H9 (cell line): ENCODE measurements at regions not wholly inside any gene's neighbourhood (a gene's known extent, or its start where the extent isn't known, plus 50 kb on each side); places are given as distances from the start of the nearest gene placed in this dataset.

Source experiments
- DNase-seq: peaks from one replicate; pipeline ENCODE4 v3.0.0-alpha.2; 2017
- H2AFZ ChIP-seq: one replicate; pipeline ENCODE4 v1.6.1; 2013; ENCODE audit warnings: mild to moderate bottlenecking, low read length, control low read depth, moderate library complexity
- H2AK5ac ChIP-seq: 2 replicates; pipeline ENCODE4 v1.6.1; 2013; ENCODE audit warnings: low read length, control low read depth, mixed read lengths; ENCODE audit not compliant: insufficient read length
- H2BK120ac ChIP-seq: one replicate; pipeline ENCODE4 v1.6.1; 2013; ENCODE audit warnings: low read depth, mild to moderate bottlenecking, low read length, control low read depth, inconsistent platforms; ENCODE audit not compliant: poor library complexity, severe bottlenecking
- H2BK12ac ChIP-seq: 2 replicates; pipeline ENCODE4 v1.6.1; 2013; ENCODE audit warnings: low read length, control low read depth, mixed read lengths, low read depth; ENCODE audit not compliant: insufficient read length
- H2BK15ac ChIP-seq: 2 replicates; pipeline ENCODE4 v1.6.1; 2013; ENCODE audit warnings: low read depth, low read length, control low read depth
- H2BK20ac ChIP-seq: one replicate; pipeline ENCODE4 v1.6.1; 2013; ENCODE audit warnings: low read depth, mild to moderate bottlenecking, low read length, control low read depth, inconsistent platforms; ENCODE audit not compliant: poor library complexity, severe bottlenecking
- H2BK5ac ChIP-seq: 2 replicates; pipeline ENCODE4 v1.6.1; 2013; ENCODE audit warnings: low read length, control low read depth, mixed read lengths; ENCODE audit not compliant: insufficient read length
- H3K14ac ChIP-seq: 2 replicates; pipeline ENCODE4 v1.6.1; 2013; ENCODE audit warnings: low read length, control low read depth; ENCODE audit not compliant: insufficient read depth
- H3K18ac ChIP-seq: 2 replicates; pipeline ENCODE4 v1.6.1; 2013; ENCODE audit warnings: low read depth, mild to moderate bottlenecking, mixed read lengths, low read length, control low read depth; ENCODE audit not compliant: insufficient read length
- H3K23ac ChIP-seq: 2 replicates; pipeline ENCODE4 v1.6.1; 2013; ENCODE audit warnings: low read length, control low read depth, mixed read lengths, low read depth; ENCODE audit not compliant: insufficient read length
- H3K23me2 ChIP-seq: 2 replicates; pipeline ENCODE4 v1.6.1; 2013; ENCODE audit warnings: low read depth, mild to moderate bottlenecking, mixed read lengths, low read length, control low read depth; ENCODE audit not compliant: insufficient read length, poor library complexity, severe bottlenecking
- H3K27ac ChIP-seq: 2 replicates; pipeline ENCODE4 v1.5.1; 2013; ENCODE audit warnings: low read length, control low read depth, mixed read lengths, low read depth; ENCODE audit not compliant: insufficient read length
- H3K27me3 ChIP-seq: 2 replicates; pipeline ENCODE4 v1.6.1; 2013; ENCODE audit warnings: low read length, control low read depth, inconsistent platforms; ENCODE audit not compliant: insufficient read depth
- H3K4ac ChIP-seq: 2 replicates; pipeline ENCODE4 v1.6.1; 2013; ENCODE audit warnings: low read depth, mild to moderate bottlenecking, control low read depth, inconsistent platforms, low read length, moderate library complexity
- H3K4me1 ChIP-seq: 2 replicates; pipeline ENCODE4 v1.6.1; 2013; ENCODE audit warnings: low read length, control low read depth, inconsistent platforms; ENCODE audit not compliant: insufficient read depth
- H3K4me2 ChIP-seq: 2 replicates; pipeline ENCODE4 v1.6.1; 2013; ENCODE audit warnings: low read length, control low read depth, mixed read lengths; ENCODE audit not compliant: insufficient read length, insufficient read depth
- H3K56ac ChIP-seq: 2 replicates; pipeline ENCODE4 v1.6.1; 2013; ENCODE audit warnings: low read depth, mild to moderate bottlenecking, mixed read lengths, low read length, control low read depth; ENCODE audit not compliant: insufficient read length
- H3K79me1 ChIP-seq: 2 replicates; pipeline ENCODE4 v1.6.1; 2013; ENCODE audit warnings: low read depth, mild to moderate bottlenecking, moderate library complexity, low read length, control low read depth, inconsistent platforms; ENCODE audit not compliant: insufficient read depth, poor library complexity, severe bottlenecking
- H3K79me2 ChIP-seq: 2 replicates; pipeline ENCODE4 v1.6.1; 2013; ENCODE audit warnings: low read length, control low read depth, inconsistent platforms; ENCODE audit not compliant: insufficient read depth
- H3K9ac ChIP-seq: 2 replicates; pipeline ENCODE4 v1.6.1; 2013; ENCODE audit warnings: low read length, control low read depth, mixed read lengths; ENCODE audit not compliant: insufficient read length; ENCODE audit errors: extremely low read depth
- H3K9me3 ChIP-seq: one replicate; pipeline ENCODE4 v1.6.1; 2013; ENCODE audit warnings: low read depth, low read length, inconsistent platforms; ENCODE audit not compliant: control insufficient read depth
- H3T11ph ChIP-seq: one replicate; pipeline ENCODE4 v1.6.1; 2013; ENCODE audit warnings: mild to moderate bottlenecking, low read length, control low read depth, inconsistent platforms
- H4K20me1 ChIP-seq: one replicate; pipeline ENCODE4 v1.6.1; 2013; ENCODE audit not compliant: control insufficient read depth, insufficient read length, insufficient read depth
- H4K5ac ChIP-seq: 2 replicates; pipeline ENCODE4 v1.6.1; 2013; ENCODE audit warnings: low read depth, mild to moderate bottlenecking, mixed read lengths, low read length, control low read depth; ENCODE audit not compliant: insufficient read length
- H4K8ac ChIP-seq: replicated peaks from 2 replicates; pipeline ENCODE4 v1.6.1; 2013; ENCODE audit warnings: low read length, control low read depth, mixed read lengths, low read depth; ENCODE audit not compliant: insufficient read length
- H4K91ac ChIP-seq: 2 replicates; pipeline ENCODE4 v1.6.1; 2013; ENCODE audit warnings: low read depth, mild to moderate bottlenecking, moderate library complexity, mixed read lengths, low read length, control low read depth; ENCODE audit not compliant: insufficient read length
- H3K27ac Mint-ChIP-seq, 3 experiments: 2 replicates in 2 of 3; 3 replicates in 1 of 3; pipeline ENCODE4 v1.8.0; 2020 to 2021; ENCODE audit warnings: mixed read lengths in 3 of 3, mild to moderate bottlenecking in 1 of 3, moderate library complexity in 1 of 3
- H3K27me3 Mint-ChIP-seq: 2 replicates; pipeline ENCODE4 v1.8.0; 2021; ENCODE audit warnings: low read depth, mild to moderate bottlenecking, moderate library complexity, mixed read lengths
- H3K36me3 Mint-ChIP-seq, 3 experiments: 2 replicates in 2 of 3; 3 replicates in 1 of 3; pipeline ENCODE4 v1.8.0; 2020 to 2021; ENCODE audit warnings: low read depth in 3 of 3, mixed read lengths in 3 of 3; ENCODE audit not compliant: insufficient read depth in 1 of 3
- H3K4me1 Mint-ChIP-seq, 2 experiments: 2 replicates each; pipeline ENCODE4 v1.8.0; 2020; ENCODE audit warnings: mixed read lengths in 2 of 2
- H3K4me3 Mint-ChIP-seq, 2 experiments: 2 replicates in 1 of 2; 3 replicates in 1 of 2; pipeline ENCODE4 v1.8.0; 2020 to 2021; ENCODE audit warnings: mild to moderate bottlenecking in 2 of 2, mixed read lengths in 2 of 2, moderate library complexity in 1 of 2
- H3K9me3 Mint-ChIP-seq, 2 experiments: 2 replicates in 1 of 2; 3 replicates in 1 of 2; pipeline ENCODE4 v1.8.0; 2020; ENCODE audit warnings: mild to moderate bottlenecking in 2 of 2, mixed read lengths in 2 of 2, moderate library complexity in 1 of 2
- CTCF ChIP-seq: fragments of 200-600 bp; sonication (generic); conservative IDR thresholded peaks from 3 replicates; pipeline ENCODE4 v1.8.0; 2021; ENCODE audit warnings: antibody characterized with exemption, mild to moderate bottlenecking
- WGBS: extraction: QIAGEN DNeasy Blood & Tissue Kit; methylation state at CpG from one replicate; pipeline ENCODE4 v1.1.7; 2013; ENCODE audit warnings: missing lambda C conversion rate, low lambda C conversion rate, mixed read lengths; ENCODE audit not compliant: insufficient read length; ENCODE audit errors: extremely low coverage; 5-methylcytosine and 5-hydroxymethylcytosine counted together

GRCh38 chr1:73801912-73802429 lies 396.0 kb downstream of the LRRIQ3 start:
- H3K14ac ChIP-seq, result no peak overlapping the region
- no peaks in the 10 kb centered on the region for H3K4me1 ChIP-seq
- no peak overlapping the region for H2AK5ac ChIP-seq
- no peak overlapping the region for H3K27ac ChIP-seq
- H3K36me3 Mint-ChIP-seq, result no peaks in the 10 kb centered on the region
- no peaks in the 10 kb centered on the region for H3K27me3 Mint-ChIP-seq
- no peak overlapping the region for H3K23ac ChIP-seq
- no peak overlapping the region for H3K4ac ChIP-seq
- H2AFZ ChIP-seq, result no peak overlapping the region
- WGBS, result no CpG with 5 or more reads among the region's 1 CpG
- H3K23me2 ChIP-seq, result no peaks in the 10 kb centered on the region
- no peaks in the 10 kb centered on the region for H3K79me1 ChIP-seq
- TF ChIP-seq CTCF, result no peak
- H3K9ac ChIP-seq, result no peak overlapping the region
- H4K5ac ChIP-seq, result no peak overlapping the region
- H3K4me2 ChIP-seq, result no peak overlapping the region
- no peak overlapping the region for H4K8ac ChIP-seq
- H3K27ac Mint-ChIP-seq, result no peak overlapping the region
- H3K9me3 Mint-ChIP-seq, result no peaks in the 10 kb centered on the region
- H3K79me2 ChIP-seq, result no peaks in the 10 kb centered on the region; the same call in 1 of the 2 replicates
- H2BK5ac ChIP-seq, result no peak overlapping the region
- H2BK120ac ChIP-seq, result no peak overlapping the region
- H3K56ac ChIP-seq, result no peak overlapping the region
- no peak overlapping the region for H4K91ac ChIP-seq
- no peak overlapping the region for H2BK12ac ChIP-seq
- H2BK15ac ChIP-seq, result no peak overlapping the region
- no peaks in the 10 kb centered on the region for H3K9me3 ChIP-seq
- H3K4me3 Mint-ChIP-seq, result no peak overlapping the region
- no peak overlapping the region for H2BK20ac ChIP-seq
- H3T11ph ChIP-seq, result no peak overlapping the region
- no peaks in the 10 kb centered on the region for H3K27me3 ChIP-seq
- no peak for DNase-seq
- no peaks in the 10 kb centered on the region for H3K4me1 Mint-ChIP-seq
- H3K18ac ChIP-seq, result no peak overlapping the region
- H4K20me1 ChIP-seq, result no peaks in the 10 kb centered on the region
